NT2/D1 (cell line): ENCODE measurements at regions not wholly inside any gene's neighbourhood (a gene's known extent, or its start where the extent isn't known, plus 50 kb on each side); places are given as distances from the start of the nearest gene placed in this dataset.

ENCODE experiments used
- YY1 ChIP-seq: IDR thresholded peaks from 2 replicates; pipeline ENCODE4 v1.6.1; 2011; ENCODE audit not compliant: insufficient read length, insufficient read depth
- ZNF274 ChIP-seq: IDR thresholded peaks from 2 replicates; pipeline ENCODE4 v1.6.1; 2011; ENCODE audit warnings: mild to moderate bottlenecking, low read depth, low read length

DNA sequence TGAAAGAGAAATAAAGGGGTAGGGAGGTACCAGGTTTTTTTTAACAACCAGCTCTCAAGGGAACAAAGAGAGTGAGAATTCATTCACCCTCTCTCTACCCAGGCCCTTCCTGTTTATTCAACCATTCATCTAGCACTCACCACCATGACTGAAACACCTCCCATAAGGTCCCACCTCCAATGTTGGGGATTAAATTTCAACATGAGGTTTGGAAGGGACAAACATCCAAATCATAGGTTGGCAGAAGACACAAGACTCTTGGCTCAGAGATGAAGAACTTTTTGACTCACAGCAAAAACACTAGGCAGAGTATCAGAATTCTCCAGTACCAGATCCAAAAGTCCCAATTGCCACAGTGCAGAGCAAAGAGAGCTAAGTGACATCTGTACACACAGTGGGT is 186.3 kb downstream of the EDN1 start:
- TF ChIP-seq YY1 = no peak
- TF ChIP-seq ZNF274 = no peak
